Stomach (tissue), 8 donors: ENCODE measurements at regions not wholly inside any gene's neighbourhood (a gene's known extent, or its start where the extent isn't known, plus 50 kb on each side); places are given as distances from the start of the nearest gene placed in this dataset.
A peak's percentile ranks its signal among the peaks of the same experiment; 100 is the strongest.

Source experiments
- DNase-seq, 2 donors: peaks; one replicate each; pipeline versions ENCODE4 v3.0.0 to v3.0.0-alpha.2; 2013 to 2019
- H3K27ac ChIP-seq, 5 donors: fragments of 200-600 bp in 4 of 5; sonication (generic) in 4 of 5; one replicate each; pipeline ENCODE4 v1.5.1; 2013 to 2019; ENCODE audit warnings: mild to moderate bottlenecking in 1 of 5, moderate library complexity in 1 of 5
- H3K27me3 ChIP-seq, 3 donors: fragments of 200-600 bp; sonication (generic); one replicate each; pipeline ENCODE4 v1.5.1; 2017 to 2019; ENCODE audit warnings: mixed run types in 1 of 3
- H3K36me3 ChIP-seq, 4 donors: fragments of 200-600 bp; sonication (generic); 1 replicate in 3 of 4; 2 replicates in 1 of 4; pipeline ENCODE4 v1.5.1; 2016 to 2019
- H3K4me1 ChIP-seq, 4 donors: fragments of 200-600 bp; sonication (generic); one replicate each; pipeline ENCODE4 v1.5.1; 2016 to 2019
- H3K4me3 ChIP-seq, 4 donors: fragments of 200-600 bp; sonication (generic) in 3 of 4; one replicate each; pipeline ENCODE4 v1.5.1; 2016 to 2019; ENCODE audit warnings: mild to moderate bottlenecking in 1 of 4
- H3K9me3 ChIP-seq, 4 donors: fragments of 200-600 bp; sonication (generic); one replicate each; pipeline ENCODE4 v1.5.1; 2016 to 2019
- CTCF ChIP-seq, 7 experiments: fragments of 450-650 bp in 4 of 7; fragments of 200-600 bp in 3 of 7; sonication (generic) in 3 of 7; IDR thresholded peaks; one replicate each; pipeline ENCODE4 v1.5.1; 2016 to 2019; ENCODE audit warnings: antibody characterized with exemption in 7 of 7, control low read depth in 2 of 7, mild to moderate bottlenecking in 1 of 7
- EP300 ChIP-seq: sonication (generic); formaldehyde crosslinking; IDR thresholded peaks from one replicate; pipeline ENCODE4 v1.6.1; 2017; ENCODE audit warnings: antibody characterized with exemption
- POLR2A ChIP-seq, 4 donors: fragments of 450-650 bp; IDR thresholded peaks; one replicate each; pipeline ENCODE4 v1.6.1; 2016; ENCODE audit warnings: antibody characterized with exemption in 4 of 4, control low read depth in 2 of 4, mild to moderate bottlenecking in 1 of 4, moderate library complexity in 1 of 4
- POLR2AphosphoS5 ChIP-seq, 3 donors: sonication (generic); formaldehyde crosslinking; IDR thresholded peaks; one replicate each; pipeline ENCODE4 v1.6.1; 2016; ENCODE audit warnings: antibody characterized with exemption in 3 of 3
- WGBS, 5 donors: extraction: QIAGEN DNeasy Blood & Tissue Kit in 3 of 5; methylation state at CpG; one replicate each; pipeline versions ENCODE4 v1.1.5 to v1.1.7; 2013 to 2018; 5-methylcytosine and 5-hydroxymethylcytosine counted together
- intact Hi-C: fragments of 100-400 bp; cut with DNase I; formaldehyde crosslinking; loops from one replicate; pipeline ENCODE4 v1.15.1; 2023; ENCODE audit warnings: low total_unique reads
- donor health status: healthy with polysubstance abuse.
- donor health status: Bipolar disorder and iron deficiency.
- donor health status: healthy.

GRCh38 chr18:74023220-74023619, 124.4 kb downstream of the FBXO15 start:
- no peak overlapping the region for H3K27ac ChIP-seq
- no peak overlapping the region for H3K4me3 ChIP-seq
- 21 to 40% (median 38%) methylated on average over 3 of the region's 3 CpGs for WGBS, 5 donors
- intact Hi-C loops = no loop called here
- TF ChIP-seq POLR2A (IDR thresholded peaks at IDR 0.05) = no peak
- no peak for TF ChIP-seq POLR2AphosphoS5 (IDR thresholded peaks at IDR 0.05)
- no peak for TF ChIP-seq EP300
- TF ChIP-seq CTCF (IDR thresholded peaks at IDR 0.05) = no peak
- H3K4me1 ChIP-seq = no peaks in the 10 kb centered on the region
- H3K27me3 ChIP-seq = peaks cover 0 to 15% (median 0%) of the 10 kb centered on the region in 3 donors
- H3K9me3 ChIP-seq = no peaks in the 10 kb centered on the region
- H3K36me3 ChIP-seq = no peaks in the 10 kb centered on the region
- no peak for DNase-seq

DNA sequence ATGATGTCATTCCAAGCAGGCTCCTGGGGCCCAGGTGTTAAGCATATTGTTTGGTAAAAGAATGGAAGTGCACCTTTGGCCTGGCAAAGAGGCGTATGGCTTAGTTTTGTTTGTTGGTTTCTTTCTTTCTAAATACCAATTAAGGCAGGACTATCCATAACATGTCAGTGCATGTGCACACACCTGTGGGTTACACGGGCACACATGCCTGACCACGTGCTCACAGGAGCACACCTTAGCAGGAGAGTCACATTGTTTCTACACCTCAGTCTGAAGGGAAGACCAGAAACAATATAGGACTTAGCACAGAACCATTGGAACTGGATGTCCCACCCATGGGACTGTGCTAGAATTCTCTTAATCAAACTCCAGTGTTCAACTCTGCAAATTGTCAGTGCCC, 127.8 kb downstream of the FBXO15 start:
- Histone ChIP-seq H3K4me1 (no peaks in the 10 kb centered on the region), H3K9me3 (no peaks in the 10 kb centered on the region), H3K27ac (no peak overlapping the region), H3K27me3 (peaks cover 0 to 10% (median 0%) of the 10 kb centered on the region in 3 donors), H3K36me3 (no peaks in the 10 kb centered on the region), H3K4me3 (no peak overlapping the region)
- intact Hi-C loops = no loop called here
- WGBS, 5 donors = 70 to 88% (median 79%) methylated on average over 3 of the region's 3 CpGs
- no peak for DNase-seq
- TF ChIP-seq CTCF (IDR thresholded peaks at IDR 0.05) (no peak), EP300 (no peak), POLR2A (IDR thresholded peaks at IDR 0.05) (no peak), POLR2AphosphoS5 (IDR thresholded peaks at IDR 0.05) (no peak)

DNA sequence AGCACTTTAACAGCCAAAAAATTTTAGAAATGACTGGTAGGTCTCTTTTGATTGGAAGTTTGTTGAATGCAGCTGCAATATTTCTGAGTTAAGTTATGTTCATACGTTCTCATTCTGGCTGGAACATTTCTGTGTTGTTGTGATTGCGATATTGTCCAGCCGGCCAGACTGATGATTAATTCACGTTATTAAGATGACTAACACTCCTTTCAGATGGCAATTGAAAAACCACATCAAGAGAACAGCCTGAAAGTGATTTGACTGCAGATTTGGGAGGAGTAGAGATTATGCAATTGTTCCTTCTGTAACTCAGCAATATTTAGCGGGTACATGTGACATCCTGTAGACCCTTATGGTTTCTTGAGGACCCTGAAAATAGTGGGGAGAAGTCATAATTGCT, 133.7 kb downstream of the FBXO15 start:
- H3K4me1 ChIP-seq = no peaks in the 10 kb centered on the region
- H3K27ac ChIP-seq = no peak overlapping the region
- no peaks in the 10 kb centered on the region for H3K36me3 ChIP-seq
- H3K4me3 ChIP-seq = no peak overlapping the region
- no peaks in the 10 kb centered on the region for H3K9me3 ChIP-seq
- intact Hi-C loops = no loop called here
- no peak for TF ChIP-seq EP300
- TF ChIP-seq POLR2A (IDR thresholded peaks at IDR 0.05) = no peak
- TF ChIP-seq POLR2AphosphoS5 (IDR thresholded peaks at IDR 0.05) = no peak
- no peak for TF ChIP-seq CTCF (IDR thresholded peaks at IDR 0.05)
- WGBS, 5 donors = 47 to 63% (median 57%) methylated on average over 5 of the region's 5 CpGs
- peaks cover 0 to 8% (median 0%) of the 10 kb centered on the region in 3 donors for H3K27me3 ChIP-seq
- peak in 1 of 2 donors; percentile 10 for DNase-seq

DNA sequence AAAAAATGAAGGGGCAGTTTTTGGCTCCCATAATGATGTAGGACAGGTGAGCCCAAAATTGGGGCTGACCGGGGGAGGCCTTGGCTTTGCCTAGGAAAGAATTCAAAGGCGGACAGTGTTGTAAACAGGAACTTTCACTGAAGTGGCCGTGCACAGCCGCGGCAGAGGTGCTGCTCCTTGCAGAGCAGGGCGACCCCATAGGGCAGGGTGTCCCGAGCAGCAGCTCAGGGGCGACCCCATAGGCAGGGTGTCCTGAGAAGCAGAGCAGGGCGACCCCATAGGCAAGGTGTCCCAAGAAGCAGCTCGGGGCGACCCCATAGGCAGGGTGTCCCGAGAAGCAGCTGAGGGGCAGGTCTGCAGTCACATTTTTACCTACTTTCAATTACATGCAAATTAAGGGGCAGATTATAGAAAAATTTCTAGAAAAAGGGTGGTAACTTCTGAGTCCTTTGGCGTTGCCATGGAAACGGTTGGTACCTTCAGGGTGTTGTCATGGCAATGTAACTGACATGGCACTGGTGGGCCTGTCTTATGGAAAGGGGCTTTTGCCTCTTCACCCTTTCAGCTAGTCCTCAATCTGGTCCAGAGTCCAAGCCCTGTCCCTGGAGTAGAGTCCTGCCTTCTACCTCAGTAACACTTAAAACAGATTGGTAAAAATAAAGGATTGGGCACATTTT, 134.5 kb downstream of the FBXO15 start:
- Histone ChIP-seq H3K36me3 (no peaks in the 10 kb centered on the region), H3K4me3 (no peak overlapping the region), H3K27ac (no peak overlapping the region), H3K9me3 (no peaks in the 10 kb centered on the region), H3K27me3 (peaks cover 0 to 3% (median 0%) of the 10 kb centered on the region in 3 donors), H3K4me1 (no peaks in the 10 kb centered on the region)
- TF ChIP-seq EP300 (no peak), POLR2AphosphoS5 (IDR thresholded peaks at IDR 0.05) (no peak), CTCF (IDR thresholded peaks at IDR 0.05) (no peak), POLR2A (IDR thresholded peaks at IDR 0.05) (no peak)
- 74 to 85% (median 79%) methylated on average over 11 to 14 of the region's 14 CpGs for WGBS, 5 donors
- intact Hi-C loops = no loop called here
- DNase-seq = no peak
